HEK293 (cell line): ENCODE measurements at regions not wholly inside any gene's neighbourhood (a gene's known extent, or its start where the extent isn't known, plus 50 kb on each side); places are given as distances from the start of the nearest gene placed in this dataset.

Experiments used
- MEIS1 ChIP-seq: sonication (generic); formaldehyde crosslinking; IDR thresholded peaks from 2 replicates; pipeline ENCODE4 v1.8.1; 2022; ENCODE audit warnings: missing genetic modification reagents, mild to moderate bottlenecking, borderline replicate concordance
- ZNF138 ChIP-seq: fragments of 450-650 bp; formaldehyde crosslinking; IDR thresholded peaks from 2 replicates; pipeline ENCODE4 v1.5.1; 2016; ENCODE audit warnings: missing biosample characterization, missing genetic modification characterization, borderline replicate concordance
- ZNF585B ChIP-seq: fragments of 450-650 bp; formaldehyde crosslinking; IDR thresholded peaks from 2 replicates; pipeline ENCODE4 v1.5.1; 2016; ENCODE audit warnings: missing biosample characterization, missing genetic modification characterization
- ZNF830 ChIP-seq: fragments of 450-650 bp; IDR thresholded peaks from 2 replicates; pipeline ENCODE4 v1.5.0; 2018; ENCODE audit warnings: missing biosample characterization, missing genetic modification characterization, low read depth, mild to moderate bottlenecking, moderate library complexity
- TF ChIP-seq, protein P1 (sequence below): fragments of 450-650 bp; formaldehyde crosslinking; IDR thresholded peaks from 2 replicates; pipeline ENCODE4 v1.5.1; 2016; ENCODE audit warnings: missing biosample characterization, missing genetic modification characterization
- TF ChIP-seq, protein P2 (sequence below): fragments of 450-650 bp; formaldehyde crosslinking; IDR thresholded peaks from 2 replicates; pipeline ENCODE4 v1.5.1; 2016; ENCODE audit warnings: missing biosample characterization, missing genetic modification characterization
- TF ChIP-seq, protein P3 (sequence below): fragments of 450-650 bp; formaldehyde crosslinking; IDR thresholded peaks from 2 replicates; pipeline ENCODE4 v1.5.1; 2016; ENCODE audit warnings: missing biosample characterization, missing genetic modification characterization
- TF ChIP-seq, protein P4 (sequence below): fragments of 450-650 bp; formaldehyde crosslinking; IDR thresholded peaks from 2 replicates; pipeline ENCODE4 v1.5.1; 2016; ENCODE audit warnings: missing biosample characterization, missing genetic modification characterization
- TF ChIP-seq, protein P5 (sequence below): fragments of 450-650 bp; IDR thresholded peaks from 2 replicates; pipeline ENCODE4 v1.5.1; 2018; ENCODE audit warnings: missing biosample characterization, missing genetic modification characterization
- TF ChIP-seq, protein P6 (sequence below): fragments of 450-650 bp; formaldehyde crosslinking; IDR thresholded peaks from 2 replicates; pipeline ENCODE4 v1.5.1; 2016; ENCODE audit warnings: missing biosample characterization, missing genetic modification characterization, low read depth

DNA sequence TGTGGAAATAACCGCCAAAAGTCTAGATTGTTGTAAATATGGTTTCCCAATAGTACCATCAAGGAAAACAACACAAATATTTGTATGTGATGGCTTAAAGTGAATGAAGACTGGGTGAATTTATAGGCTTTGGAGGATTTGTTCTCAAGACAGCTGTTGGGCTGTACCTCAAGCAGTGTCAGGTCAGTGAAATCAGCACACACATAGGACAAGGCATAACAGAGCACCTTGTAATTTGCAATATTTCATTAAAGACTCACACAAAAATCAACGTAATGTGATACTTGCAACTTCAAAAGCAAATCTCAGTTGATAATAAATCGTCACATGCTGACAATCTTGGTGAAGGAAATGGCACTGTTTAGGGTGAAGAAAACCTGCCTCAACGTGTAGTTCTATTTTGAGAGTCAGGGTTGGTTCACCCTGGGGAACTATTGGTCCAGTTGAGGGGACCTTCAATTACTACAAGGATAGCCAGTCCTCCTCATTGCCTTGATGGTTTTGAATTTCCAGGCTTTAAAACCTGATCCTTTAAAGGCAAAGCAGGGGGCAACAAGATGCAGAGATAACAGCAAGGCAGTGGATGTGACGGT, 126.8 kb upstream of the ST6GAL2 start:
- no peak for TF ChIP-seq ZNF830 (tag by site-specific recombination)
- TF ChIP-seq, protein P1, sequence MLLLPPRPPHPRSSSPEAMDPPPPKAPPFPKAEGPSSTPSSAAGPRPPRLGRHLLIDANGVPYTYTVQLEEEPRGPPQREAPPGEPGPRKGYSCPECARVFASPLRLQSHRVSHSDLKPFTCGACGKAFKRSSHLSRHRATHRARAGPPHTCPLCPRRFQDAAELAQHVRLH, result no peak
- TF ChIP-seq ZNF585B (tag by site-specific recombination), result no peak
- TF ChIP-seq, protein P2, sequence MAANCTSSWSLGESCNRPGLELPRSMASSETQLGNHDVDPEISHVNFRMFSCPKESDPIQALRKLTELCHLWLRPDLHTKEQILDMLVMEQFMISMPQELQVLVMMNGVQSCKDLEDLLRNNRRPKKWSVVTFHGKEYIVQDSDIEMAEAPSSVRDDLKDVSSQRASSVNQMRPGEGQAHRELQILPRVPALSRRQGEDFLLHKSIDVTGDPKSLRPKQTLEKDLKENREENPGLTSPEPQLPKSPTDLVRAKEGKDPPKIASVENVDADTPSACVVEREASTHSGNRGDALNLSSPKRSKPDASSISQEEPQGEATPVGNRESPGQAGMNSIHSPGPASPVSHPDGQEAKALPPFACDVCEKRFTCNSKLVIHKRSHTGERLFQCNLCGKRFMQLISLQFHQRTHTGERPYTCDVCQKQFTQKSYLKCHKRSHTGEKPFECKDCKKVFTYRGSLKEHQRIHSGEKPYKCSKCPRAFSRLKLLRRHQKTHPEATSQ (tag by site-specific recombination), result no peak
- TF ChIP-seq, protein P3, sequence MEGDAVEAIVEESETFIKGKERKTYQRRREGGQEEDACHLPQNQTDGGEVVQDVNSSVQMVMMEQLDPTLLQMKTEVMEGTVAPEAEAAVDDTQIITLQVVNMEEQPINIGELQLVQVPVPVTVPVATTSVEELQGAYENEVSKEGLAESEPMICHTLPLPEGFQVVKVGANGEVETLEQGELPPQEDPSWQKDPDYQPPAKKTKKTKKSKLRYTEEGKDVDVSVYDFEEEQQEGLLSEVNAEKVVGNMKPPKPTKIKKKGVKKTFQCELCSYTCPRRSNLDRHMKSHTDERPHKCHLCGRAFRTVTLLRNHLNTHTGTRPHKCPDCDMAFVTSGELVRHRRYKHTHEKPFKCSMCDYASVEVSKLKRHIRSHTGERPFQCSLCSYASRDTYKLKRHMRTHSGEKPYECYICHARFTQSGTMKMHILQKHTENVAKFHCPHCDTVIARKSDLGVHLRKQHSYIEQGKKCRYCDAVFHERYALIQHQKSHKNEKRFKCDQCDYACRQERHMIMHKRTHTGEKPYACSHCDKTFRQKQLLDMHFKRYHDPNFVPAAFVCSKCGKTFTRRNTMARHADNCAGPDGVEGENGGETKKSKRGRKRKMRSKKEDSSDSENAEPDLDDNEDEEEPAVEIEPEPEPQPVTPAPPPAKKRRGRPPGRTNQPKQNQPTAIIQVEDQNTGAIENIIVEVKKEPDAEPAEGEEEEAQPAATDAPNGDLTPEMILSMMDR (tag by site-specific recombination), result no peak
- TF ChIP-seq, protein P4, sequence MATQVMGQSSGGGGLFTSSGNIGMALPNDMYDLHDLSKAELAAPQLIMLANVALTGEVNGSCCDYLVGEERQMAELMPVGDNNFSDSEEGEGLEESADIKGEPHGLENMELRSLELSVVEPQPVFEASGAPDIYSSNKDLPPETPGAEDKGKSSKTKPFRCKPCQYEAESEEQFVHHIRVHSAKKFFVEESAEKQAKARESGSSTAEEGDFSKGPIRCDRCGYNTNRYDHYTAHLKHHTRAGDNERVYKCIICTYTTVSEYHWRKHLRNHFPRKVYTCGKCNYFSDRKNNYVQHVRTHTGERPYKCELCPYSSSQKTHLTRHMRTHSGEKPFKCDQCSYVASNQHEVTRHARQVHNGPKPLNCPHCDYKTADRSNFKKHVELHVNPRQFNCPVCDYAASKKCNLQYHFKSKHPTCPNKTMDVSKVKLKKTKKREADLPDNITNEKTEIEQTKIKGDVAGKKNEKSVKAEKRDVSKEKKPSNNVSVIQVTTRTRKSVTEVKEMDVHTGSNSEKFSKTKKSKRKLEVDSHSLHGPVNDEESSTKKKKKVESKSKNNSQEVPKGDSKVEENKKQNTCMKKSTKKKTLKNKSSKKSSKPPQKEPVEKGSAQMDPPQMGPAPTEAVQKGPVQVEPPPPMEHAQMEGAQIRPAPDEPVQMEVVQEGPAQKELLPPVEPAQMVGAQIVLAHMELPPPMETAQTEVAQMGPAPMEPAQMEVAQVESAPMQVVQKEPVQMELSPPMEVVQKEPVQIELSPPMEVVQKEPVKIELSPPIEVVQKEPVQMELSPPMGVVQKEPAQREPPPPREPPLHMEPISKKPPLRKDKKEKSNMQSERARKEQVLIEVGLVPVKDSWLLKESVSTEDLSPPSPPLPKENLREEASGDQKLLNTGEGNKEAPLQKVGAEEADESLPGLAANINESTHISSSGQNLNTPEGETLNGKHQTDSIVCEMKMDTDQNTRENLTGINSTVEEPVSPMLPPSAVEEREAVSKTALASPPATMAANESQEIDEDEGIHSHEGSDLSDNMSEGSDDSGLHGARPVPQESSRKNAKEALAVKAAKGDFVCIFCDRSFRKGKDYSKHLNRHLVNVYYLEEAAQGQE, result no peak
- TF ChIP-seq, protein P5, sequence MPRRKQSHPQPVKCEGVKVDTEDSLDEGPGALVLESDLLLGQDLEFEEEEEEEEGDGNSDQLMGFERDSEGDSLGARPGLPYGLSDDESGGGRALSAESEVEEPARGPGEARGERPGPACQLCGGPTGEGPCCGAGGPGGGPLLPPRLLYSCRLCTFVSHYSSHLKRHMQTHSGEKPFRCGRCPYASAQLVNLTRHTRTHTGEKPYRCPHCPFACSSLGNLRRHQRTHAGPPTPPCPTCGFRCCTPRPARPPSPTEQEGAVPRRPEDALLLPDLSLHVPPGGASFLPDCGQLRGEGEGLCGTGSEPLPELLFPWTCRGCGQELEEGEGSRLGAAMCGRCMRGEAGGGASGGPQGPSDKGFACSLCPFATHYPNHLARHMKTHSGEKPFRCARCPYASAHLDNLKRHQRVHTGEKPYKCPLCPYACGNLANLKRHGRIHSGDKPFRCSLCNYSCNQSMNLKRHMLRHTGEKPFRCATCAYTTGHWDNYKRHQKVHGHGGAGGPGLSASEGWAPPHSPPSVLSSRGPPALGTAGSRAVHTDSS, result no peak
- TF ChIP-seq, protein P6, sequence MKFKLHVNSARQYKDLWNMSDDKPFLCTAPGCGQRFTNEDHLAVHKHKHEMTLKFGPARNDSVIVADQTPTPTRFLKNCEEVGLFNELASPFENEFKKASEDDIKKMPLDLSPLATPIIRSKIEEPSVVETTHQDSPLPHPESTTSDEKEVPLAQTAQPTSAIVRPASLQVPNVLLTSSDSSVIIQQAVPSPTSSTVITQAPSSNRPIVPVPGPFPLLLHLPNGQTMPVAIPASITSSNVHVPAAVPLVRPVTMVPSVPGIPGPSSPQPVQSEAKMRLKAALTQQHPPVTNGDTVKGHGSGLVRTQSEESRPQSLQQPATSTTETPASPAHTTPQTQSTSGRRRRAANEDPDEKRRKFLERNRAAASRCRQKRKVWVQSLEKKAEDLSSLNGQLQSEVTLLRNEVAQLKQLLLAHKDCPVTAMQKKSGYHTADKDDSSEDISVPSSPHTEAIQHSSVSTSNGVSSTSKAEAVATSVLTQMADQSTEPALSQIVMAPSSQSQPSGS (tag by site-specific recombination), result no peak
- no peak for TF ChIP-seq ZNF138
- no peak for TF ChIP-seq MEIS1 (CRISPR knock-in tag)
